HCT116 (cell line): ENCODE measurements at regions not wholly inside any gene's neighbourhood (a gene's known extent, or its start where the extent isn't known, plus 50 kb on each side); places are given as distances from the start of the nearest gene placed in this dataset.

Source experiments
- ATAC-seq: fragments of 200-7000 bp; cut with Tn5 transposase; 2 replicates; pipeline ENCODE4 v1.9.1; 2020; ENCODE audit warnings: mild to moderate bottlenecking, moderate library complexity
- BruUV-seq: library from RNA; stranded (reverse); fragments of 400-500 nt; replicated peaks from 2 replicates; lab custom pipeline; 2021; lab: Mats Ljungman, UMichigan
- CTCF ChIA-PET: fragments of 300-600 bp; sonication (Branson Sonifier 250); formaldehyde crosslinking; loops from one replicate; lab custom pipeline; 2021; ENCODE audit warnings: antibody characterized with exemption; lab: Charles Lee
- POLR2A ChIA-PET: fragments of 300-600, 350-600 bp; sonication (Branson Sonifier 250); formaldehyde crosslinking; loops from one replicate; lab custom pipeline; 2021; ENCODE audit warnings: antibody characterized with exemption; lab: Charles Lee
- RAD21 ChIA-PET, 2 experiments: fragments of 300-600 bp; sonication (Branson Sonifier 250); formaldehyde crosslinking; loops; one replicate each; lab custom pipeline; 2023; ENCODE audit warnings: low total read pairs in 2 of 2; ENCODE audit not compliant: uncharacterized antibody in 2 of 2, unreplicated experiment in 2 of 2, low non-redundant PET in 1 of 2; lab: Charles Lee
- DNase-seq: peaks from one replicate; pipeline ENCODE4 v3.0.0-alpha.2; 2010; ENCODE audit warnings: low read depth, low spot score
- H2AFZ ChIP-seq: fragments of 200-600 bp; shearing (Covaris generic), sonication (generic); 2 replicates; pipeline ENCODE4 v1.6.1; 2017; ENCODE audit warnings: low read depth, mixed run types, mixed read lengths, antibody characterized with exemption, low read length; ENCODE audit not compliant: poor library complexity, severe bottlenecking
- H3K27ac ChIP-seq: 2 replicates; pipeline ENCODE4 v1.5.1; 2012; ENCODE audit warnings: low read depth, low read length
- H3K27me3 ChIP-seq: fragments of 200-600 bp; sonication (generic); 2 replicates; pipeline ENCODE4 v1.6.1; 2016; ENCODE audit warnings: mixed run types, low read length, mixed read lengths; ENCODE audit not compliant: insufficient read depth
- H3K36me3 ChIP-seq, 2 experiments: fragments of 200-500 bp in 1 of 2; fragments of 200-600 bp in 1 of 2; sonication (Bioruptor generic) in 1 of 2; sonication (generic) in 1 of 2; 2 replicates each; pipeline versions ENCODE4 v1.5.1 to v1.6.1; 2014 to 2016; ENCODE audit warnings: low read length in 2 of 2, inconsistent platforms in 1 of 2, mixed read lengths in 1 of 2, mixed run types in 1 of 2; ENCODE audit not compliant: insufficient read depth in 2 of 2, control insufficient read depth in 1 of 2
- H3K4me1 ChIP-seq, 2 experiments: fragments of 200-600 bp in 1 of 2; sonication (generic) in 1 of 2; 2 replicates each; pipeline versions ENCODE4 v1.5.1 to v1.6.1; 2012 to 2017; ENCODE audit warnings: low read length in 2 of 2, inconsistent platforms in 1 of 2, mild to moderate bottlenecking in 1 of 2, mixed read lengths in 1 of 2, mixed run types in 1 of 2, moderate library complexity in 1 of 2; ENCODE audit not compliant: insufficient read depth in 2 of 2, control insufficient read depth in 1 of 2
- H3K4me2 ChIP-seq: fragments of 200-600 bp; sonication (generic); 2 replicates; pipeline ENCODE4 v1.6.1; 2017; ENCODE audit warnings: mixed run types, low read length, mixed read lengths
- H3K4me3 ChIP-seq, 2 experiments: fragments of 200-600 bp in 1 of 2; sonication (generic) in 1 of 2; replicated peaks in 1 of 2; 2 replicates each; pipeline ENCODE4 v1.5.1; 2011 to 2016; ENCODE audit warnings: low read length in 2 of 2, control low read depth in 1 of 2, low read depth in 1 of 2, mild to moderate bottlenecking in 1 of 2, mixed read lengths in 1 of 2, mixed run types in 1 of 2
- H3K79me2 ChIP-seq: fragments of 200-600 bp; sonication (generic); 2 replicates; pipeline ENCODE4 v1.6.1; 2017; ENCODE audit warnings: mild to moderate bottlenecking, mixed run types, low read length, moderate library complexity, mixed read lengths; ENCODE audit not compliant: insufficient read depth
- H3K9ac ChIP-seq: fragments of 200-600 bp; sonication (generic); 2 replicates; pipeline ENCODE4 v1.6.1; 2016; ENCODE audit warnings: low read length, mixed read lengths
- H3K9me2 ChIP-seq: fragments of 200-600 bp; sonication (generic), shearing (Covaris generic); 2 replicates; pipeline ENCODE4 v1.6.1; 2017; ENCODE audit warnings: mixed run types, mild to moderate bottlenecking, moderate library complexity; ENCODE audit not compliant: insufficient read depth
- H3K9me3 ChIP-seq, 2 experiments: fragments of 200-500 bp in 1 of 2; fragments of 200-600 bp in 1 of 2; sonication (Bioruptor generic) in 1 of 2; sonication (generic) in 1 of 2; 2 replicates each; pipeline ENCODE4 v1.6.1; 2014 to 2017; ENCODE audit warnings: low read length in 2 of 2, mixed read lengths in 2 of 2, inconsistent platforms in 1 of 2, low read depth in 1 of 2, mild to moderate bottlenecking in 1 of 2, mixed run types in 1 of 2, moderate library complexity in 1 of 2; ENCODE audit not compliant: control insufficient read depth in 1 of 2, insufficient read depth in 1 of 2
- H4K20me1 ChIP-seq: fragments of 200-600 bp; sonication (generic), shearing (Covaris generic); 2 replicates; pipeline ENCODE4 v1.6.1; 2017; ENCODE audit warnings: mixed run types, mild to moderate bottlenecking, moderate library complexity; ENCODE audit not compliant: insufficient read depth
- ELF1 ChIP-seq: IDR thresholded peaks from 2 replicates; pipeline ENCODE4 v1.6.1; 2012; ENCODE audit warnings: low read depth, borderline replicate concordance
- EZH2phosphoT487 ChIP-seq: fragments of 200-600 bp; IDR thresholded peaks from 2 replicates; pipeline ENCODE4 v1.6.1; 2018; ENCODE audit warnings: antibody characterized with exemption, borderline replicate concordance
- FOSL1 ChIP-seq: IDR thresholded peaks from 2 replicates; pipeline ENCODE4 v1.6.1; 2012; ENCODE audit warnings: low read depth
- JUND ChIP-seq: IDR thresholded peaks from 2 replicates; pipeline ENCODE4 v1.6.1; 2012
- POLR2A ChIP-seq: IDR thresholded peaks from 2 replicates; pipeline ENCODE4 v1.7.0; 2011; ENCODE audit warnings: borderline replicate concordance; ENCODE audit not compliant: insufficient read depth, insufficient read length; ENCODE audit errors: extremely low read depth
- POLR2AphosphoS5 ChIP-seq: IDR thresholded peaks from 2 replicates; pipeline ENCODE4 v1.6.1; 2011; ENCODE audit warnings: mild to moderate bottlenecking, low read depth, low read length, moderate library complexity
- RAD21 ChIP-seq: IDR thresholded peaks from 2 replicates; pipeline ENCODE4 v1.6.1; 2012; ENCODE audit warnings: low read depth, mild to moderate bottlenecking
- TCF7L2 ChIP-seq: IDR thresholded peaks from 2 replicates; pipeline ENCODE4 v1.7.0; 2011; ENCODE audit warnings: borderline replicate concordance, inconsistent platforms; ENCODE audit not compliant: insufficient read depth, insufficient read length; ENCODE audit errors: extremely low read depth
- YY1 ChIP-seq: IDR thresholded peaks from 2 replicates; pipeline ENCODE4 v1.6.1; 2011; ENCODE audit warnings: low read length, low read depth, moderate library complexity, mild to moderate bottlenecking; ENCODE audit not compliant: insufficient replicate concordance; ENCODE audit errors: extremely low read depth
- ZFX ChIP-seq: fragments of 450-650 bp; IDR thresholded peaks from 2 replicates; pipeline ENCODE4 v1.6.1; 2017
- ZNF274 ChIP-seq: fragments of 200-500 bp; sonication (Bioruptor generic); IDR thresholded peaks from 2 replicates; pipeline ENCODE4 v1.6.1; 2014; ENCODE audit warnings: mild to moderate bottlenecking, low read depth, low read length, inconsistent platforms
- intact Hi-C: fragments of 100-400 bp; cut with micrococcal nuclease; formaldehyde crosslinking; loops from 2 replicates; pipeline ENCODE4 v1.10.0; 2022
- TF ChIP-seq, protein P1 (sequence below): IDR thresholded peaks from 2 replicates; pipeline ENCODE4 v1.6.1; 2012
- TF ChIP-seq, protein P2 (sequence below): IDR thresholded peaks from 2 replicates; pipeline ENCODE4 v1.6.1; 2012; ENCODE audit warnings: low read depth
- TF ChIP-seq, protein P3 (sequence below): IDR thresholded peaks from 2 replicates; pipeline ENCODE4 v1.6.1; 2011; ENCODE audit warnings: mild to moderate bottlenecking, low read length, moderate library complexity; ENCODE audit not compliant: insufficient replicate concordance; ENCODE audit errors: extremely low read depth

DNA sequence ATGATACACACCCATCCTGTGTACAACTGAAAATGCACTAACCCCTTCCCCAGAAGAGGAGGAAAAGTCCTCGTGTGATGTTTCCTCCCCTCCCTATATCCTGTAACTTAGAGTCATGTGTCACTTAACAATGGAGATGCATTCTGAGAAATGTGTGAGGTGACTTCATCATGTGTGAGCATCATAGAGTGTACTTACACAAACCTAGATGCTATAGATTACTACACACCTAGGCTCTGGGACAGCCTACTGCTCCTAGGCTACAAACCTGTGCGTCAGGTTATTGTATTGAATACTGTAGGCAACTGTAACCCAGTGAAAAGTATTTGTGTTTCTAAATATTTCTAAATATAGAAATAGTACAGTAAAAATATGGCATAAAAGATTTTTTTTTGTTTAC is 98.6 kb upstream of the FAM180A start:
- POLR2A ChIA-PET: no interaction called here
- H3K27ac ChIP-seq: no peak overlapping the region
- no peaks in the 10 kb centered on the region for H3K27me3 ChIP-seq
- no TSS peak for BruUV-seq
- CTCF ChIA-PET: no interaction called here
- no peak overlapping the region for H3K4me3 ChIP-seq
- RAD21 ChIA-PET: no interaction called here
- ATAC-seq: no peak
- H4K20me1 ChIP-seq: no peaks in the 10 kb centered on the region
- no peak overlapping the region for H3K4me2 ChIP-seq
- H3K4me1 ChIP-seq: no peaks in the 10 kb centered on the region
- no peak overlapping the region for H3K9ac ChIP-seq
- H3K36me3 ChIP-seq: no peaks in the 10 kb centered on the region
- no peaks in the 10 kb centered on the region for H3K79me2 ChIP-seq
- no peaks in the 10 kb centered on the region for H3K9me3 ChIP-seq
- intact Hi-C loops: no loop called here
- DNase-seq: no peak
- TF ChIP-seq, protein P1, sequence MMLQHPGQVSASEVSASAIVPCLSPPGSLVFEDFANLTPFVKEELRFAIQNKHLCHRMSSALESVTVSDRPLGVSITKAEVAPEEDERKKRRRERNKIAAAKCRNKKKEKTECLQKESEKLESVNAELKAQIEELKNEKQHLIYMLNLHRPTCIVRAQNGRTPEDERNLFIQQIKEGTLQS: no peak
- TF ChIP-seq FOSL1 (no peak), ELF1 (no peak), ZNF274 (no peak), TCF7L2 (no peak), YY1 (no peak), POLR2AphosphoS5 (no peak)
- no peak overlapping the region for H2AFZ ChIP-seq
- no peaks in the 10 kb centered on the region for H3K9me2 ChIP-seq

DNA sequence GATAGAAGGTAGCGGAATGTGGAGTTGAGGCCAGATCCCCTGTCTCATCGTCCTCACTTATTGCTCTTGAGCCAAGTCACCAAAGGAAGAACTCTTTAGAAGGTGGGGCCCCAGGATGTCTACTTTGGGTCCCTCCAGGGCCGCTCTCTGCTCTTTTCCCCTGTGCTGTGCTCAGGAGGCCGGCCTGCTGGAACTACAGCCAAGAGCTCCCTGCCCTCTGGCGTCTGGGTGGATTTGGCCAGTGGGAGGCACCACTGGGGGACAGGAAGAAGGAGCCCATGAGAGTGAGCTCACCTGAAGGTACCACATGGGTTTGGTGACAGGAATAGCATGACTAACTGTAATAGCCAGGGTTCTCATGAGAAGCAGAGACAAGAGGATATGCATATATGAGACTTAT is 97.7 kb upstream of the FAM180A start:
- Histone ChIP-seq H2AFZ (no peak overlapping the region), H3K4me1 (no peaks in the 10 kb centered on the region), H4K20me1 (no peaks in the 10 kb centered on the region), H3K9me3 (no peaks in the 10 kb centered on the region), H3K27ac (no peak overlapping the region), H3K4me2 (no peak overlapping the region), H3K9me2 (no peaks in the 10 kb centered on the region), H3K4me3 (no peak overlapping the region), H3K79me2 (no peaks in the 10 kb centered on the region), H3K9ac (no peak overlapping the region), H3K27me3 (no peaks in the 10 kb centered on the region), H3K36me3 (no peaks in the 10 kb centered on the region)
- BruUV-seq: no TSS peak
- ChIA-PET CTCF (no interaction called here), POLR2A (no interaction called here), RAD21 (no interaction called here)
- ATAC-seq (no peak), DNase-seq (no peak)
- intact Hi-C loops: no loop called here
- no peak for TF ChIP-seq TCF7L2
- TF ChIP-seq ELF1: no peak
- no peak for TF ChIP-seq FOSL1
- TF ChIP-seq, protein P2, sequence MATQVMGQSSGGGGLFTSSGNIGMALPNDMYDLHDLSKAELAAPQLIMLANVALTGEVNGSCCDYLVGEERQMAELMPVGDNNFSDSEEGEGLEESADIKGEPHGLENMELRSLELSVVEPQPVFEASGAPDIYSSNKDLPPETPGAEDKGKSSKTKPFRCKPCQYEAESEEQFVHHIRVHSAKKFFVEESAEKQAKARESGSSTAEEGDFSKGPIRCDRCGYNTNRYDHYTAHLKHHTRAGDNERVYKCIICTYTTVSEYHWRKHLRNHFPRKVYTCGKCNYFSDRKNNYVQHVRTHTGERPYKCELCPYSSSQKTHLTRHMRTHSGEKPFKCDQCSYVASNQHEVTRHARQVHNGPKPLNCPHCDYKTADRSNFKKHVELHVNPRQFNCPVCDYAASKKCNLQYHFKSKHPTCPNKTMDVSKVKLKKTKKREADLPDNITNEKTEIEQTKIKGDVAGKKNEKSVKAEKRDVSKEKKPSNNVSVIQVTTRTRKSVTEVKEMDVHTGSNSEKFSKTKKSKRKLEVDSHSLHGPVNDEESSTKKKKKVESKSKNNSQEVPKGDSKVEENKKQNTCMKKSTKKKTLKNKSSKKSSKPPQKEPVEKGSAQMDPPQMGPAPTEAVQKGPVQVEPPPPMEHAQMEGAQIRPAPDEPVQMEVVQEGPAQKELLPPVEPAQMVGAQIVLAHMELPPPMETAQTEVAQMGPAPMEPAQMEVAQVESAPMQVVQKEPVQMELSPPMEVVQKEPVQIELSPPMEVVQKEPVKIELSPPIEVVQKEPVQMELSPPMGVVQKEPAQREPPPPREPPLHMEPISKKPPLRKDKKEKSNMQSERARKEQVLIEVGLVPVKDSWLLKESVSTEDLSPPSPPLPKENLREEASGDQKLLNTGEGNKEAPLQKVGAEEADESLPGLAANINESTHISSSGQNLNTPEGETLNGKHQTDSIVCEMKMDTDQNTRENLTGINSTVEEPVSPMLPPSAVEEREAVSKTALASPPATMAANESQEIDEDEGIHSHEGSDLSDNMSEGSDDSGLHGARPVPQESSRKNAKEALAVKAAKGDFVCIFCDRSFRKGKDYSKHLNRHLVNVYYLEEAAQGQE: no peak
- TF ChIP-seq POLR2A: no peak
- TF ChIP-seq ZFX: no peak
- TF ChIP-seq YY1: no peak
- no peak for TF ChIP-seq RAD21
- TF ChIP-seq, protein P3, sequence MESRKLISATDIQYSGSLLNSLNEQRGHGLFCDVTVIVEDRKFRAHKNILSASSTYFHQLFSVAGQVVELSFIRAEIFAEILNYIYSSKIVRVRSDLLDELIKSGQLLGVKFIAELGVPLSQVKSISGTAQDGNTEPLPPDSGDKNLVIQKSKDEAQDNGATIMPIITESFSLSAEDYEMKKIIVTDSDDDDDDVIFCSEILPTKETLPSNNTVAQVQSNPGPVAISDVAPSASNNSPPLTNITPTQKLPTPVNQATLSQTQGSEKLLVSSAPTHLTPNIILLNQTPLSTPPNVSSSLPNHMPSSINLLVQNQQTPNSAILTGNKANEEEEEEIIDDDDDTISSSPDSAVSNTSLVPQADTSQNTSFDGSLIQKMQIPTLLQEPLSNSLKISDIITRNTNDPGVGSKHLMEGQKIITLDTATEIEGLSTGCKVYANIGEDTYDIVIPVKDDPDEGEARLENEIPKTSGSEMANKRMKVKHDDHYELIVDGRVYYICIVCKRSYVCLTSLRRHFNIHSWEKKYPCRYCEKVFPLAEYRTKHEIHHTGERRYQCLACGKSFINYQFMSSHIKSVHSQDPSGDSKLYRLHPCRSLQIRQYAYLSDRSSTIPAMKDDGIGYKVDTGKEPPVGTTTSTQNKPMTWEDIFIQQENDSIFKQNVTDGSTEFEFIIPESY: no peak
- no peak for TF ChIP-seq EZH2phosphoT487
- no peak for TF ChIP-seq ZNF274
- no peak for TF ChIP-seq JUND
- TF ChIP-seq, protein P1: no peak
